CD14-positive monocyte (primary cell): ENCODE measurements at regions not wholly inside any gene's neighbourhood (a gene's known extent, or its start where the extent isn't known, plus 50 kb on each side); places are given as distances from the start of the nearest gene placed in this dataset.

Experiments used
- DNase-seq, 3 donors: peaks; one replicate each; pipeline ENCODE4 v3.0.0-alpha.2; 2011 to 2022
- H2AFZ ChIP-seq: 2 replicates; pipeline ENCODE4 v1.6.0; 2012; ENCODE audit warnings: mild to moderate bottlenecking, low read depth, low read length, inconsistent platforms; ENCODE audit not compliant: insufficient read depth, poor library complexity, severe bottlenecking
- H3K27ac ChIP-seq, 2 donors: 1 replicate in 1 of 2; 2 replicates in 1 of 2; pipeline ENCODE4 v1.5.1; 2012 to 2013; ENCODE audit warnings: low read length in 2 of 2, control low read depth in 1 of 2, inconsistent platforms in 1 of 2, low read depth in 1 of 2, mild to moderate bottlenecking in 1 of 2
- H3K27me3 ChIP-seq, 2 donors: one replicate each; pipeline versions ENCODE4 v1.6.0 to v1.6.1; 2011 to 2013; ENCODE audit warnings: low read length in 2 of 2; ENCODE audit not compliant: control insufficient read depth in 2 of 2, insufficient read depth in 2 of 2
- H3K36me3 ChIP-seq, 2 donors: replicated peaks in 1 of 2; 1 replicate in 1 of 2; 2 replicates in 1 of 2; pipeline versions ENCODE4 v1.5.1 to v1.6.1; 2012 to 2013; ENCODE audit warnings: low read length in 2 of 2, control low read depth in 1 of 2, inconsistent platforms in 1 of 2, mild to moderate bottlenecking in 1 of 2; ENCODE audit not compliant: insufficient read depth in 2 of 2, control insufficient read depth in 1 of 2
- H3K4me1 ChIP-seq, 2 donors: 1 replicate in 1 of 2; 2 replicates in 1 of 2; pipeline versions ENCODE4 v1.5.1 to v1.6.1; 2012 to 2013; ENCODE audit warnings: low read length in 2 of 2, control low read depth in 1 of 2, inconsistent platforms in 1 of 2, mild to moderate bottlenecking in 1 of 2, moderate library complexity in 1 of 2; ENCODE audit not compliant: insufficient read depth in 2 of 2, control insufficient read depth in 1 of 2
- H3K4me2 ChIP-seq: replicated peaks from 2 replicates; pipeline ENCODE3; 2012; ENCODE audit warnings: low read length, moderate library complexity, mild to moderate bottlenecking; ENCODE audit not compliant: poor library complexity, severe bottlenecking; ENCODE audit errors: extremely low read depth
- H3K4me3 ChIP-seq, 3 experiments: fragments of 200-600 bp in 1 of 3; sonication (generic) in 1 of 3; replicated peaks in 1 of 3; 1 replicate in 2 of 3; 2 replicates in 1 of 3; pipeline ENCODE4 v1.5.1; 2011 to 2013; ENCODE audit warnings: low read length in 3 of 3, mild to moderate bottlenecking in 3 of 3, control low read depth in 2 of 3, low read depth in 2 of 3, inconsistent platforms in 1 of 3, moderate library complexity in 1 of 3
- H3K79me2 ChIP-seq: 2 replicates; pipeline ENCODE4 v1.6.0; 2012; ENCODE audit warnings: mild to moderate bottlenecking, control low read depth, inconsistent platforms, low read length, moderate library complexity; ENCODE audit not compliant: insufficient read depth
- H3K9ac ChIP-seq: 2 replicates; pipeline ENCODE4 v1.6.0; 2017; ENCODE audit warnings: low read length, mild to moderate bottlenecking; ENCODE audit not compliant: insufficient read depth, poor library complexity, severe bottlenecking
- H3K9me3 ChIP-seq, 2 donors: replicated peaks in 1 of 2; 1 replicate in 1 of 2; 2 replicates in 1 of 2; pipeline versions ENCODE4 v1.5.1 to v1.6.1; 2012 to 2013; ENCODE audit warnings: low read length in 2 of 2, control low read depth in 1 of 2; ENCODE audit not compliant: control insufficient read depth in 1 of 2, insufficient read depth in 1 of 2
- H4K20me1 ChIP-seq: 2 replicates; pipeline ENCODE4 v1.6.0; 2012; ENCODE audit warnings: mild to moderate bottlenecking, low read length, control low read depth, moderate library complexity; ENCODE audit not compliant: insufficient read depth
- H3K27ac Mint-ChIP-seq, 7 donors: one replicate each; pipeline ENCODE4 v1.8.0; 2020; ENCODE audit warnings: mild to moderate bottlenecking in 7 of 7, mixed read lengths in 7 of 7, moderate library complexity in 6 of 7, inconsistent platforms in 2 of 7
- H3K27me3 Mint-ChIP-seq, 3 donors: one replicate each; pipeline ENCODE4 v1.8.0; 2021 to 2022; ENCODE audit warnings: low read depth in 3 of 3, mild to moderate bottlenecking in 3 of 3, mixed read lengths in 3 of 3, moderate library complexity in 3 of 3, inconsistent platforms in 1 of 3
- H3K36me3 Mint-ChIP-seq, 2 donors: one replicate each; pipeline ENCODE4 v1.8.0; 2020; ENCODE audit warnings: mixed read lengths in 2 of 2, inconsistent platforms in 1 of 2, mild to moderate bottlenecking in 1 of 2
- H3K4me1 Mint-ChIP-seq: one replicate; pipeline ENCODE4 v1.8.0; 2020; ENCODE audit warnings: mild to moderate bottlenecking, mixed read lengths
- H3K4me3 Mint-ChIP-seq, 2 donors: one replicate each; pipeline ENCODE4 v1.8.0; 2020; ENCODE audit warnings: mild to moderate bottlenecking in 2 of 2, mixed read lengths in 2 of 2, moderate library complexity in 1 of 2
- H3K9me3 Mint-ChIP-seq, 7 donors: one replicate each; pipeline ENCODE4 v1.8.0; 2020 to 2022; ENCODE audit warnings: mixed read lengths in 7 of 7, mild to moderate bottlenecking in 6 of 7, moderate library complexity in 6 of 7, inconsistent platforms in 2 of 7
- WGBS: methylation state at CpG from one replicate; pipeline ENCODE4 v1.1.5; 2013; ENCODE audit warnings: missing lambda C conversion rate; ENCODE audit not compliant: insufficient coverage; 5-methylcytosine and 5-hydroxymethylcytosine counted together
- intact Hi-C, 2 donors: fragments of 100-400 bp; cut with micrococcal nuclease; formaldehyde crosslinking; loops; one replicate each; pipeline versions ENCODE4 v1.15.0 to v1.15.1; 2023
- TF ChIP-seq, protein P1 (sequence below): fragments of 200-600 bp; IDR thresholded peaks from one replicate; pipeline ENCODE4 v1.8.0; 2022; ENCODE audit warnings: antibody characterized with exemption, mild to moderate bottlenecking

- no peak overlapping the region for H3K27ac Mint-ChIP-seq
- no peak overlapping the region for H3K9ac ChIP-seq
- H3K9me3 Mint-ChIP-seq: peaks cover 0 to 6% (median 0%) of the 10 kb centered on the region in 7 donors
- no peaks in the 10 kb centered on the region for H4K20me1 ChIP-seq
- H3K4me3 ChIP-seq: no peak overlapping the region
- no peak overlapping the region for H2AFZ ChIP-seq
- H3K27ac ChIP-seq: no peak overlapping the region
- H3K9me3 ChIP-seq: no peaks in the 10 kb centered on the region
- peaks cover 4% of the 10 kb centered on the region for H3K4me1 Mint-ChIP-seq
- H3K36me3 Mint-ChIP-seq: no peaks in the 10 kb centered on the region
- no peaks in the 10 kb centered on the region for H3K79me2 ChIP-seq
- no peak for DNase-seq
- no peak overlapping the region for H3K4me2 ChIP-seq
- no CpG with 5 or more reads among the region's 5 CpGs for WGBS
- no peaks in the 10 kb centered on the region for H3K36me3 ChIP-seq
- H3K4me1 ChIP-seq: no peaks in the 10 kb centered on the region
- H3K27me3 ChIP-seq: no peaks in the 10 kb centered on the region
- intact Hi-C loops: no loop called here
- TF ChIP-seq, protein P1, sequence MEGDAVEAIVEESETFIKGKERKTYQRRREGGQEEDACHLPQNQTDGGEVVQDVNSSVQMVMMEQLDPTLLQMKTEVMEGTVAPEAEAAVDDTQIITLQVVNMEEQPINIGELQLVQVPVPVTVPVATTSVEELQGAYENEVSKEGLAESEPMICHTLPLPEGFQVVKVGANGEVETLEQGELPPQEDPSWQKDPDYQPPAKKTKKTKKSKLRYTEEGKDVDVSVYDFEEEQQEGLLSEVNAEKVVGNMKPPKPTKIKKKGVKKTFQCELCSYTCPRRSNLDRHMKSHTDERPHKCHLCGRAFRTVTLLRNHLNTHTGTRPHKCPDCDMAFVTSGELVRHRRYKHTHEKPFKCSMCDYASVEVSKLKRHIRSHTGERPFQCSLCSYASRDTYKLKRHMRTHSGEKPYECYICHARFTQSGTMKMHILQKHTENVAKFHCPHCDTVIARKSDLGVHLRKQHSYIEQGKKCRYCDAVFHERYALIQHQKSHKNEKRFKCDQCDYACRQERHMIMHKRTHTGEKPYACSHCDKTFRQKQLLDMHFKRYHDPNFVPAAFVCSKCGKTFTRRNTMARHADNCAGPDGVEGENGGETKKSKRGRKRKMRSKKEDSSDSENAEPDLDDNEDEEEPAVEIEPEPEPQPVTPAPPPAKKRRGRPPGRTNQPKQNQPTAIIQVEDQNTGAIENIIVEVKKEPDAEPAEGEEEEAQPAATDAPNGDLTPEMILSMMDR: no peak
- peaks cover 0 to 2% (median 0%) of the 10 kb centered on the region in 3 donors for H3K27me3 Mint-ChIP-seq
- no peak overlapping the region for H3K4me3 Mint-ChIP-seq
Observed at GRCh38 chr2:145655165-145655765, 1135.3 kb upstream of the ZEB2 start.

GRCh38 chr2:145654746-145655145 lies 1134.8 kb upstream of the ZEB2 start:
- H2AFZ ChIP-seq: no peak overlapping the region
- no peaks in the 10 kb centered on the region for H3K4me1 ChIP-seq
- H3K4me3 Mint-ChIP-seq: no peak overlapping the region
- H3K27ac ChIP-seq: no peak overlapping the region
- H4K20me1 ChIP-seq: no peaks in the 10 kb centered on the region
- WGBS: no CpG with 5 or more reads among the region's 3 CpGs
- H3K9me3 Mint-ChIP-seq: peaks cover 0 to 6% (median 0%) of the 10 kb centered on the region in 7 donors
- H3K27me3 ChIP-seq: no peaks in the 10 kb centered on the region
- no peak overlapping the region for H3K4me3 ChIP-seq
- peaks cover 4% of the 10 kb centered on the region for H3K4me1 Mint-ChIP-seq
- TF ChIP-seq, protein P1: no peak
- intact Hi-C loops: no loop called here
- no peaks in the 10 kb centered on the region for H3K79me2 ChIP-seq
- no peaks in the 10 kb centered on the region for H3K36me3 Mint-ChIP-seq
- no peak overlapping the region for H3K9ac ChIP-seq
- H3K4me2 ChIP-seq: no peak overlapping the region
- no peaks in the 10 kb centered on the region for H3K9me3 ChIP-seq
- DNase-seq: no peak
- no peaks in the 10 kb centered on the region for H3K36me3 ChIP-seq
- H3K27me3 Mint-ChIP-seq: peaks cover 0 to 2% (median 0%) of the 10 kb centered on the region in 3 donors
- H3K27ac Mint-ChIP-seq: no peak overlapping the region
